PC-3 (cell line): ENCODE measurements at regions not wholly inside any gene's neighbourhood (a gene's known extent, or its start where the extent isn't known, plus 50 kb on each side); places are given as distances from the start of the nearest gene placed in this dataset.

Experiments
- ATAC-seq: fragments of 200-7000 bp; cut with Tn5 transposase; 2 replicates; pipeline ENCODE4 v1.9.1; 2020; ENCODE audit warnings: mild to moderate bottlenecking, moderate library complexity
- BruUV-seq: library from RNA; stranded (reverse); fragments of 400-500 nt; replicated peaks from 2 replicates; lab custom pipeline; 2021; lab: Mats Ljungman, UMichigan
- CTCF ChIA-PET: fragments of 300-600 bp; sonication (Branson Sonifier 250); formaldehyde crosslinking; loops from one replicate; lab custom pipeline; 2022; ENCODE audit warnings: antibody characterized with exemption; lab: Charles Lee
- POLR2A ChIA-PET: fragments of 300-600 bp; sonication (Branson Sonifier 250); formaldehyde crosslinking; loops from one replicate; lab custom pipeline; 2022; ENCODE audit warnings: antibody characterized with exemption; ENCODE audit not compliant: unreplicated experiment; lab: Charles Lee
- DNase-seq: peaks from one replicate; pipeline ENCODE4 v3.0.0-alpha.2; 2015
- H2AFZ ChIP-seq: fragments of 300-600 bp; sonication (generic); 2 replicates; pipeline ENCODE4 v1.6.0; 2016; ENCODE audit warnings: antibody characterized with exemption, low read length
- H3F3A ChIP-seq: fragments of 300-600 bp; sonication (generic); one replicate; pipeline ENCODE4 v1.6.0; 2017; ENCODE audit warnings: antibody characterized with exemption, low read length, control low read depth, mild to moderate bottlenecking; ENCODE audit not compliant: unreplicated experiment
- H3K27ac ChIP-seq: fragments of 300-600 bp; sonication (generic); 2 replicates; pipeline ENCODE4 v1.5.1; 2016; ENCODE audit warnings: mild to moderate bottlenecking, low read length
- H3K27me3 ChIP-seq: fragments of 300-600 bp; sonication (generic); 2 replicates; pipeline ENCODE4 v1.6.1; 2016; ENCODE audit warnings: low read length, mixed read lengths
- H3K36me3 ChIP-seq: fragments of 300-600 bp; sonication (generic); 2 replicates; pipeline ENCODE4 v1.6.1; 2016; ENCODE audit warnings: low read depth, mixed run types, low read length, mixed read lengths
- H3K4me1 ChIP-seq: fragments of 300-600 bp; sonication (generic); 2 replicates; pipeline ENCODE4 v1.5.1; 2016; ENCODE audit warnings: low read length; ENCODE audit not compliant: insufficient read depth
- H3K4me2 ChIP-seq: fragments of 300-600 bp; sonication (generic); 2 replicates; pipeline ENCODE4 v1.6.0; 2016; ENCODE audit warnings: low read length
- H3K4me3 ChIP-seq: fragments of 300-600 bp; sonication (generic); 2 replicates; pipeline ENCODE4 v1.5.1; 2016; ENCODE audit warnings: mild to moderate bottlenecking, low read length, mixed read lengths
- H3K79me2 ChIP-seq: fragments of 300-600 bp; sonication (generic); 2 replicates; pipeline ENCODE4 v1.6.1; 2017; ENCODE audit warnings: low read length, mixed read lengths
- H3K9ac ChIP-seq: fragments of 300-600 bp; sonication (generic); 2 replicates; pipeline ENCODE4 v1.6.0; 2016; ENCODE audit warnings: mild to moderate bottlenecking, low read length
- H3K9me2 ChIP-seq: fragments of 300-600 bp; sonication (generic); replicated peaks from 2 replicates; pipeline ENCODE4 v1.6.1; 2016; ENCODE audit warnings: mixed run types, low read length, mixed read lengths
- H3K9me3 ChIP-seq: fragments of 300-600 bp; sonication (generic); 2 replicates; pipeline ENCODE4 v1.6.1; 2016; ENCODE audit warnings: low read length, mixed read lengths
- H4K20me1 ChIP-seq: fragments of 300-600 bp; sonication (generic); 2 replicates; pipeline ENCODE4 v1.6.1; 2016; ENCODE audit warnings: low read length, mixed read lengths
- EZH2 ChIP-seq: fragments of 300-600 bp; sonication (generic); IDR thresholded peaks from one replicate; pipeline ENCODE4 v1.6.1; 2017; ENCODE audit warnings: antibody characterized with exemption, mild to moderate bottlenecking, low read length; ENCODE audit not compliant: unreplicated experiment
- EZH2phosphoT487 ChIP-seq: fragments of 300-600 bp; sonication (generic); IDR thresholded peaks from 2 replicates; pipeline ENCODE4 v1.6.1; 2018; ENCODE audit warnings: mild to moderate bottlenecking, antibody characterized with exemption, low read length, borderline replicate concordance
- intact Hi-C: fragments of 100-400 bp; cut with micrococcal nuclease; formaldehyde crosslinking; loops from 2 replicates; pipeline ENCODE4 v1.9.0; 2023
- TF ChIP-seq, protein P1 (sequence below): fragments of 300-600 bp; sonication (generic); conservative IDR thresholded peaks from 2 replicates; pipeline ENCODE4 v1.5.1; 2017; ENCODE audit warnings: antibody characterized with exemption, low read depth, mild to moderate bottlenecking, low read length

DNA sequence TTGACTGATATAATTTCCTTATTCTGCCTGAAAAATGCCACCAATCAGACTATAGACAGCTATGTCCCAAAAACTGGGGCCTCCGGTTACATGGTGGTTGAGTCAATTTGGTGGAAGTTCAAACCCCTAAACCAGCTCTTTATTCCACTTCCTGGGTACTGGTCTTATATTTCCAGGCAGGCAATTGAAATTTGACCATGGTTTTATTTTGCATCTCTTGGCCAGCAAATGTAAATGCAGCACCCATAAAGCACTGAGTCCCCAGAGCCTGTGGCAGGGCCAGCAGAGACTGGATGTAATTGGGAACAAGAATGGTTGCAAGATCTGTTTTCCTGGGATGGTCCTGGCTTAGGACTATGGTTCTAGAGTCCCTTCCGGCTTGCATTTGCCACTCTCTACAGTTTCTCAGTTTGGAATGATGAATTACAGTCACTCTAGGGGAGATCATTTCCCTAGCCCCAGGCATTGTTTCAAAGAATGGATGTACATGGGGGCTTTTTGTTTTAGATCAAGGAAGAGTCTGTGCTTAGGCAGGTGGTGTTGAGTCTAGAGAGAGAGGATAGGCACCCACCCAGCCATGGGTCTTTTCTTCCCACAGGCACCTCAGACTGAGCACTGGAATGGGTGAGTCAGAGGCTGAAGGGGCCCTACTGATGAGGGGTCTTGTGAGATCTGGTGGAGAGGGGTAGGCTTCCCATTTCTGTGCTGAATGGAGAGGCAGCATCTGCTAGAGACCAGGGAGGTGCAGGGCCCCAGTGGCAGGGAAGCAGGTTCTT is 108.4 kb upstream of the CDC42EP3 start:
- BruUV-seq = no TSS peak
- H3K9ac ChIP-seq = no peak overlapping the region
- peak overlapping the region; percentile 72; the same call in 1 of the 2 replicates for H3K4me2 ChIP-seq
- H2AFZ ChIP-seq = no peak overlapping the region
- peak overlapping the region; percentile 56 for H3K27ac ChIP-seq
- DNase-seq (no peak), ATAC-seq (no peak)
- H4K20me1 ChIP-seq = no peaks in the 10 kb centered on the region
- no peak overlapping the region for H3K4me3 ChIP-seq
- intact Hi-C loops = loop anchor here (2.0 to 5.0 kb wide), 2 partner anchors 23 to 107 kb away; partner anchors contain the start of gene CDC42EP3
- no peaks in the 10 kb centered on the region for H3K36me3 ChIP-seq
- ChIA-PET POLR2A (interaction anchor here (0.6 kb wide), 1 partner anchor 50 kb away, joined by 3 read pairs; no protein-coding TSS in a partner anchor), CTCF (no interaction called here)
- H3K27me3 ChIP-seq = no peaks in the 10 kb centered on the region
- H3F3A ChIP-seq = no peaks in the 10 kb centered on the region
- H3K9me2 ChIP-seq = no peaks in the 10 kb centered on the region
- H3K9me3 ChIP-seq = no peaks in the 10 kb centered on the region
- H3K4me1 ChIP-seq = peaks cover 69% of the 10 kb centered on the region
- no peaks in the 10 kb centered on the region for H3K79me2 ChIP-seq
- TF ChIP-seq EZH2phosphoT487 (no peak), EZH2 (no peak)
- TF ChIP-seq, protein P1, sequence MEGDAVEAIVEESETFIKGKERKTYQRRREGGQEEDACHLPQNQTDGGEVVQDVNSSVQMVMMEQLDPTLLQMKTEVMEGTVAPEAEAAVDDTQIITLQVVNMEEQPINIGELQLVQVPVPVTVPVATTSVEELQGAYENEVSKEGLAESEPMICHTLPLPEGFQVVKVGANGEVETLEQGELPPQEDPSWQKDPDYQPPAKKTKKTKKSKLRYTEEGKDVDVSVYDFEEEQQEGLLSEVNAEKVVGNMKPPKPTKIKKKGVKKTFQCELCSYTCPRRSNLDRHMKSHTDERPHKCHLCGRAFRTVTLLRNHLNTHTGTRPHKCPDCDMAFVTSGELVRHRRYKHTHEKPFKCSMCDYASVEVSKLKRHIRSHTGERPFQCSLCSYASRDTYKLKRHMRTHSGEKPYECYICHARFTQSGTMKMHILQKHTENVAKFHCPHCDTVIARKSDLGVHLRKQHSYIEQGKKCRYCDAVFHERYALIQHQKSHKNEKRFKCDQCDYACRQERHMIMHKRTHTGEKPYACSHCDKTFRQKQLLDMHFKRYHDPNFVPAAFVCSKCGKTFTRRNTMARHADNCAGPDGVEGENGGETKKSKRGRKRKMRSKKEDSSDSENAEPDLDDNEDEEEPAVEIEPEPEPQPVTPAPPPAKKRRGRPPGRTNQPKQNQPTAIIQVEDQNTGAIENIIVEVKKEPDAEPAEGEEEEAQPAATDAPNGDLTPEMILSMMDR = no peak

GRCh38 chr2:37780387-37780676 is 108.9 kb upstream of the CDC42EP3 start:
- Histone ChIP-seq H4K20me1 (no peaks in the 10 kb centered on the region), H3K9me3 (no peaks in the 10 kb centered on the region), H3K27me3 (no peaks in the 10 kb centered on the region), H3K4me2 (peak overlapping the region; percentile 72), H3K27ac (peak overlapping the region; percentile 56), H3K4me1 (peaks cover 64% of the 10 kb centered on the region), H3K4me3 (no peak overlapping the region; the same call in 1 of the 2 replicates), H2AFZ (no peak overlapping the region), H3K9me2 (no peaks in the 10 kb centered on the region), H3F3A (no peaks in the 10 kb centered on the region), H3K79me2 (no peaks in the 10 kb centered on the region), H3K9ac (no peak overlapping the region), H3K36me3 (no peaks in the 10 kb centered on the region)
- ChIA-PET POLR2A (interaction anchor here (0.5 to 0.6 kb wide), 2 partner anchors 50 to 971 kb away, joined by 3 read pairs; partner anchors contain the start of gene SRSF7), CTCF (interaction anchor here (1.4 kb wide), 1 partner anchor 97 kb away, joined by 3 read pairs; no protein-coding TSS in a partner anchor)
- BruUV-seq = no TSS peak
- DNase-seq (peak; percentile 74), ATAC-seq (peak; percentile 18)
- TF ChIP-seq, protein P1 = no peak
- TF ChIP-seq EZH2phosphoT487 (no peak), EZH2 (no peak)
- intact Hi-C loops = loop anchor here (2.0 to 5.0 kb wide), 2 partner anchors 22 to 108 kb away; partner anchors contain the start of gene CDC42EP3
